ENCODE measurements at regions not wholly inside any gene's neighbourhood (a gene's known extent, or its start where the extent isn't known, plus 50 kb on each side); places are given as distances from the start of the nearest gene placed in this dataset.

- no peak overlapping the region for H3K4me3 ChIP-seq
- no peaks in the 10 kb centered on the region for H3K36me3 ChIP-seq
- no peaks in the 10 kb centered on the region for H3K27me3 ChIP-seq
- intact Hi-C loops (cut with DNase I) = no loop called here
- H3K27ac ChIP-seq = no peak overlapping the region
- peaks cover 0 to 7% (median 0%) of the 10 kb centered on the region in 12 donors for H3K9me3 ChIP-seq
- ATAC-seq = no peak
- TF ChIP-seq CTCF (IDR thresholded peaks at IDR 0.05) = no peak
- no peak for TF ChIP-seq POLR2A (IDR thresholded peaks at IDR 0.05)
- no peak for DNase-seq
- peaks cover 0 to 24% (median 13%) of the 10 kb centered on the region in 12 donors for H3K4me1 ChIP-seq
These were observed 304.5 kb downstream of the TTLL7 start for GRCh38 chr1:83694449-83694848.

- intact Hi-C loops (cut with DNase I) = no loop called here
- Histone ChIP-seq H3K4me1 (peaks cover 0 to 24% (median 13%) of the 10 kb centered on the region in 12 donors), H3K36me3 (no peaks in the 10 kb centered on the region), H3K27me3 (no peaks in the 10 kb centered on the region), H3K4me3 (peak overlapping the region in 9 of 12 donors; percentile 35 to 47 (median 39)), H3K9me3 (peaks cover 0 to 9% (median 0%) of the 10 kb centered on the region in 12 donors), H3K27ac (peak overlapping the region in 6 of 12 donors; percentile 14 to 62 (median 48))
- 23 to 32% (median 26%) methylated on average over 12 of the region's 12 CpGs for WGBS, 4 donors
- TF ChIP-seq CTCF (IDR thresholded peaks at IDR 0.05) = no peak
- no peak for TF ChIP-seq POLR2A (IDR thresholded peaks at IDR 0.05)
- DNase-seq = no peak
- ATAC-seq = peak in 3 of 4 donors; percentile 37 to 60 (median 51)
These were observed 305.4 kb downstream of the TTLL7 start for GRCh38 chr1:83693427-83694126.

- TF ChIP-seq POLR2A (IDR thresholded peaks at IDR 0.05) = no peak
- no peak for TF ChIP-seq CTCF (IDR thresholded peaks at IDR 0.05)
- Histone ChIP-seq H3K36me3 (no peaks in the 10 kb centered on the region), H3K27me3 (no peaks in the 10 kb centered on the region), H3K27ac (peak overlapping the region in 6 of 12 donors; percentile 6 to 62 (median 46)), H3K9me3 (peaks cover 0 to 15% (median under 1%) of the 10 kb centered on the region in 12 donors), H3K4me3 (peak overlapping the region in 10 of 12 donors; percentile 3 to 47 (median 38)), H3K4me1 (peaks cover 0 to 24% (median 13%) of the 10 kb centered on the region in 12 donors)
- intact Hi-C loops (cut with DNase I) = no loop called here
- 10 to 12% (median 11%) methylated on average over 12 to 13 of the region's 13 CpGs for WGBS, 4 donors
- DNase-seq (peak in 1 of 5 donors; percentile 5), ATAC-seq (peak in 3 of 4 donors; percentile 46 to 76 (median 65))
These were observed 306.2 kb downstream of the TTLL7 start for GRCh38 chr1:83692524-83693381.

- 95 to 98% (median 97%) methylated on average over 8 of the region's 8 CpGs for WGBS, 4 donors
These were observed 306.9 kb downstream of the TTLL7 start for GRCh38 chr1:83691953-83692500.

More at GRCh38 chr1:83691953-83692500, 306.9 kb downstream of the TTLL7 start:
- TF ChIP-seq POLR2A (IDR thresholded peaks at IDR 0.05) (no peak), CTCF (IDR thresholded peaks at IDR 0.05) (no peak)
- no peak overlapping the region for H3K27ac ChIP-seq
- peaks cover 0 to 24% (median 13%) of the 10 kb centered on the region in 12 donors for H3K4me1 ChIP-seq
- H3K4me3 ChIP-seq = peak overlapping the region in 1 of 12 donors; percentile 38
- H3K9me3 ChIP-seq = peaks cover 0 to 18% (median 2%) of the 10 kb centered on the region in 12 donors
- H3K36me3 ChIP-seq = no peaks in the 10 kb centered on the region
- DNase-seq = no peak
- no peaks in the 10 kb centered on the region for H3K27me3 ChIP-seq
- intact Hi-C loops (cut with DNase I) = no loop called here
- peak in 1 of 4 donors; percentile 11 for ATAC-seq
